ENCODE measurements at regions not wholly inside any gene's neighbourhood (a gene's known extent, or its start where the extent isn't known, plus 50 kb on each side); places are given as distances from the start of the nearest gene placed in this dataset.
A peak's percentile ranks its signal among the peaks of the same experiment; 100 is the strongest.

DNA sequence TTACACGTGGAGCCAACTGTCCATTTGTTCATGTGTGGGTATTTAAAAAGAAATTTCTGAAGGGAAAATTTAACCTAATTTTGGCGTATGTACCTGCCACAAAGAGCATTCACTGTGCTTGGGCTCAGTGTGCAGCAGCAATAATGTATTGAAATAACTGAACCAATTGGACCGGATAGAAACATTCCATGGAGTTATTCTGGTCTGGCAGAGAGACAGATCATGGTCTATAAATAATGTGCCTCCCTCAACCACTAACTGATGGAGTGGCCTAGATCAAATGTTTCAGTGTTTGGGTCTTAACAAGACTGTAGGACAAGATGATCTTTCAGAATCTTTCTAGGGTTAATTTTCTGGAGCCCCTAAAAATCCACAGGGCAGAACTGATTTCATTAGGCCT is 469.7 kb downstream of the PRELID2 start:
- no peak overlapping the region for H3K4me3 ChIP-seq (ENCODE audit: low read depth, low read length)
- TF ChIP-seq, protein P1, sequence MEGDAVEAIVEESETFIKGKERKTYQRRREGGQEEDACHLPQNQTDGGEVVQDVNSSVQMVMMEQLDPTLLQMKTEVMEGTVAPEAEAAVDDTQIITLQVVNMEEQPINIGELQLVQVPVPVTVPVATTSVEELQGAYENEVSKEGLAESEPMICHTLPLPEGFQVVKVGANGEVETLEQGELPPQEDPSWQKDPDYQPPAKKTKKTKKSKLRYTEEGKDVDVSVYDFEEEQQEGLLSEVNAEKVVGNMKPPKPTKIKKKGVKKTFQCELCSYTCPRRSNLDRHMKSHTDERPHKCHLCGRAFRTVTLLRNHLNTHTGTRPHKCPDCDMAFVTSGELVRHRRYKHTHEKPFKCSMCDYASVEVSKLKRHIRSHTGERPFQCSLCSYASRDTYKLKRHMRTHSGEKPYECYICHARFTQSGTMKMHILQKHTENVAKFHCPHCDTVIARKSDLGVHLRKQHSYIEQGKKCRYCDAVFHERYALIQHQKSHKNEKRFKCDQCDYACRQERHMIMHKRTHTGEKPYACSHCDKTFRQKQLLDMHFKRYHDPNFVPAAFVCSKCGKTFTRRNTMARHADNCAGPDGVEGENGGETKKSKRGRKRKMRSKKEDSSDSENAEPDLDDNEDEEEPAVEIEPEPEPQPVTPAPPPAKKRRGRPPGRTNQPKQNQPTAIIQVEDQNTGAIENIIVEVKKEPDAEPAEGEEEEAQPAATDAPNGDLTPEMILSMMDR (IDR thresholded peaks at IDR 0.05; ENCODE audit: borderline replicate concordance, insufficient read depth, low read depth, low read length) = no peak

DNA sequence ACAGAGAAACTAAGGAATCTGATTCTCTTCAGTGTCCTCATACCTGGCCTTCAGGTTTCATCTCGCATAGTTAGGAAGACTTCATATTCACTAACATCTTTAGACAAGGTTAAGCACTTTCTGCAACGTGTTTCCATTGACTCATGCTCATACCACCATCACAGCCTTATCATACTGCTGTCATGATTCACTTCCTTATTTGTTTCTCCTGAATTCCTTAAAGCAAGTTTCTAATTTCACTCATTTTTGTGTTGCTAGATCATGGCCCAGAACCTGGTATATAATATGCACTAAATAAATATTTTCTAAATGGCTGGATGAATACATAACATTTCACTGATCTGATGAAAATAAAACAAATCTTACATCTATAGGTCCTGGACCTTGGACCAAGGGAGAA is 472.9 kb downstream of the PRELID2 start:
- no peak overlapping the region for H3K4me3 ChIP-seq (ENCODE audit: low read depth, low read length)
- TF ChIP-seq, protein P1 (IDR thresholded peaks at IDR 0.05; ENCODE audit: borderline replicate concordance, insufficient read depth, low read depth, low read length) = no peak

DNA sequence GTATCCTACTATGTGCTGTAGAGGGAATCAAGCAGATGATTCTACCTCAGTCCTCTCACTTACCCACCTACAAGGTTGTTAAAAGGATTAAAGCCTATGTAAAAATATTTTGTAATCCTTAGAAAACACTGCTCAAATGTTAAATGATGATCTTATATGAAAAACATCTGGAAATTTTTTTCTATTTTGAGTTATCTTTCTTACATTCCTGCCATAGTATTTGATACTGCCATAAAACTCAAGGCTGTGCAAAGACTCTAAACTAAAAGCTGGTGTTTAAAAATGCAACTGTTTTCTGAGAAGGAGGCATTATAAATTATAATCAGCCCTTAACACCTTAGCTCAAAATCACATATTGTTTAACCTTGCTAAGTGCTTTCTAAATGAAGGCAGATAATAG is 474.2 kb downstream of the PRELID2 start:
- no peak overlapping the region for H3K4me3 ChIP-seq (ENCODE audit: low read depth, low read length)
- TF ChIP-seq, protein P1 (IDR thresholded peaks at IDR 0.05; ENCODE audit: borderline replicate concordance, insufficient read depth, low read depth, low read length) = no peak

DNA sequence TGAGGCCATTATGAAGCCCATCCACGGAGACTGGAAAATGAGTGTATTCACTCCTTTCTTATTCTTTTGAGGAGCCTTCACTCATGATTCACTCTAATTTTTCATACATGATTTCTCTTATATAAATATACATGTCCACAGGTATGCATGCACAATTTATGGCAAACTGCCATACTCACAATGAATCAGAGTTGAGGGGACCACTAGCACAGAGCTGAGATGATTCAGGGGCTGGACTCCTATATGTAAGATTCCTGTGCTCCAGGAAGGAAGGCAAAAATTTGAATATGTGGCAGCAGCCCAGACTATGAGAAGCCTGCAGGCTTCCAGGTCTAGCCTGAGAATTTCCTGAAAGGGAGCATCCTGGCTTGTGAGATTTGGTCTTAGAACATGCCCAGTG is 484.6 kb downstream of the PRELID2 start:
- TF ChIP-seq, protein P1 (IDR thresholded peaks at IDR 0.05; ENCODE audit: borderline replicate concordance, insufficient read depth, low read depth, low read length) = no peak
- H3K4me3 ChIP-seq (ENCODE audit: low read depth, low read length) = no peak overlapping the region

DNA sequence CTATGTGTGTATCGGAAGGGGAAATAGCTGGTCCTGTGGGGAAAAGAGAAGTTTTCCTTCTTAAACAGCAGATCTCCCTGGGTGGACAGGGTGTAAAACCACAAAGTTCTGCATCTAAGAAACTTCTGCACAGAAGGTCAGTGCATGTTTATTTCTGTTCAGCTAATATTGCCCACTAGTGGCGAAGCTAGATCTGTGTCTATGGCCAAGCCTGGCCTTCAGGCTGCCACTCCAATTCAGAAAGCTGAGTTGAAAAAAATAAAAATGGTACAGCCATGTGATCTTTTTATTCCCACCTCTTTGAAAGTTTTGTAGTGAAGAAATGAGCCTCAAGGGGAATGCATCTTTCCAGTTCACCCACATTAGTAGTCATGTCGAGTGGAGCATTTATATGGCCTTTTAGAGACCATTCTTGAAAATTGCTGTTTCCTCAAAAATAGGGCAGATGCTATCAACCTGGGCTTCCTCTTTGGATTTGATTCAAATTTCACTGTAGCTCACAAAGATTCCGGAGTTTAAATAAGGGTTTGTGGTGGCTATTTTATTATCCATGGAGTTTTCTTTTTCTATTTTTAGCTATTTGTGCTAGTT is 488.0 kb downstream of the PRELID2 start:
- TF ChIP-seq, protein P1 (IDR thresholded peaks at IDR 0.05; ENCODE audit: borderline replicate concordance, insufficient read depth, low read depth, low read length) = peak; percentile 35; the same call in 1 of the 2 replicates
- H3K4me3 ChIP-seq (ENCODE audit: low read depth, low read length) = no peak overlapping the region

DNA sequence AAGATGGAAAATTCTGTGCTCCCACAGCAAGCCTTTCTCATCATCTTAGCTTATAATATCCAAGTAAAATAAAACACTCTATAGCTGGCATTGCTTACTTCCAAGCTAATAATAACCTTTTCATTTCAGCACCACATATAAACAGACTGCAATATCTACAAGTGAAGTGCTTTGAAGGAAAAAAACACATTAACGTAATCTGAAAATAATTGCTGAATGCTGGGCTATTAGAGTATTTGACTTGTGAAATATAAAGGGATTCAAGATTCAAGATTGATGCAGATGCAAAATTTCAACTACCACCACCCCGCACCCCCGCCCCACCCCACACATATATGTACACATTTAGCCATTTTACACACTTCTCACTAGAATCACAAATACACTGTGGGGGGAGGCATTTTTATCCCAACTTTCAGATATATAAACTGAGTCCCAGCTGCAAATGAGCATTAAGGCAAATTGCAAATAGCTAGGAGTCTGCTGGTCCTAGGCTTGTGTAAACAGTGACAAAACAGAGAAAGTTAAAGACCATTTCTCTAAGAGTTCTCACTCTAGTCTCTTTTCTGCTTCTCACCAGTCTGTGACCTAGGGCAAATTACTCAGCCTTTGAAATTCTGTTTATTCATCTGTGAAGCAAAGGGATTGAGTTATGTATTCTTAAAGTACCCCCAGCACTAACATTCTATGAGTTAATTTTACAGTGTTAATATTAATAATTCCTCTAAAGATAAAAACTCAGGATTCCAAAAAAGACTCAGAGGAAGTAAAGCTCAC is 489.4 kb downstream of the PRELID2 start:
- TF ChIP-seq, protein P1 (IDR thresholded peaks at IDR 0.05; ENCODE audit: borderline replicate concordance, insufficient read depth, low read depth, low read length) = no peak
- no peak overlapping the region for H3K4me3 ChIP-seq (ENCODE audit: low read depth, low read length)

DNA sequence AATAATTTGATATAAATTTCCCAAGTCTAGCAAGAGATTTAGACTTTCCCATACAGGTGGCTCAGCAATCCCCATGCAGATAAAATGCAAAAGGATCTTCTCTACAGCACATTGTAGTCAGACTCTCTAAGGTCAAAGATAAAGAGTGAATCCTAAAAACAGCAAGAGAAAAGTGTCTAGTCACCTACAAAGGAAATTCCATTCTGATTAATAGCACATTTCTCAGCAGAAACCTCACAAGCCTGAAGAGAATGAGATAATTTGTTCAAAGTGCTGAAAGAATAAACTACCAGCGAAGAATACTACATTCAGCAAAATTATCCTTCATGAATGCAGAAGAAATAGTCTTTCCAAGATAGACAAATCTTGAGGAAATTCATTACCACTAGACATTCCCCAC is 493.3 kb downstream of the PRELID2 start:
- TF ChIP-seq, protein P1 (IDR thresholded peaks at IDR 0.05; ENCODE audit: borderline replicate concordance, insufficient read depth, low read depth, low read length) = no peak
- no peak overlapping the region for H3K4me3 ChIP-seq (ENCODE audit: low read depth, low read length)

Data from GM12875 (cell line).